GM12878 (cell line): ENCODE measurements at regions not wholly inside any gene's neighbourhood (a gene's known extent, or its start where the extent isn't known, plus 50 kb on each side); places are given as distances from the start of the nearest gene placed in this dataset.

Experiments used
- ATAC-seq: fragments of 200-7000 bp; cut with Tn5 transposase; 3 replicates; pipeline ENCODE4 v1.9.1; 2020; ENCODE audit warnings: mild to moderate bottlenecking, moderate library complexity
- BruUV-seq: library from RNA; stranded (reverse); fragments of 400-500 nt; replicated peaks from 2 replicates; lab custom pipeline; 2021; lab: Mats Ljungman, UMichigan
- CTCF ChIA-PET: fragments of 300-600 bp; sonication (Branson Sonifier 250); formaldehyde crosslinking; extraction: SDS; loops from one replicate; lab custom pipeline; 2021; ENCODE audit warnings: inconsistent platforms; lab: Yijun Ruan, JAX
- POLR2A ChIA-PET: fragments of 350-600 bp; formaldehyde crosslinking; extraction: SDS; loops from one replicate; lab custom pipeline; 2021; ENCODE audit warnings: inconsistent platforms; lab: Charles Lee
- RAD21 ChIA-PET: fragments of 300-600 bp; sonication (Branson Sonifier 250); formaldehyde crosslinking; loops from one replicate; lab custom pipeline; 2023; ENCODE audit warnings: antibody characterized with exemption; ENCODE audit not compliant: unreplicated experiment; lab: Charles Lee
- SMC1A ChIA-PET: fragments of 300-600 bp; sonication (Branson Sonifier 250); formaldehyde crosslinking; loops from one replicate; lab custom pipeline; 2023; ENCODE audit not compliant: unreplicated experiment, uncharacterized antibody; lab: Charles Lee
- DNase-seq: peaks from one replicate; pipeline ENCODE4 v3.0.0-alpha.2; 2011; ENCODE audit warnings: low read depth, low spot score
- FAIRE-seq: peaks from 3 replicates; lab custom pipeline; 2011; peaks lifted over from hg19 to GRCh38; lab: Jason Lieb, UNC
- H2AFZ ChIP-seq: 2 replicates; pipeline ENCODE4 v1.6.0; 2011; ENCODE audit warnings: low read depth, low read length, control low read depth; ENCODE audit not compliant: control insufficient read depth
- H3K27ac ChIP-seq: 2 replicates; pipeline ENCODE4 v1.5.1; 2011; ENCODE audit warnings: control low read depth; ENCODE audit not compliant: control insufficient read depth, insufficient read depth
- H3K27me3 ChIP-seq, 2 experiments: replicated peaks in 1 of 2; 2 replicates each; pipeline versions ENCODE4 v1.6.0 to v1.6.1; 2011; ENCODE audit warnings: low read length in 1 of 2; ENCODE audit not compliant: control insufficient read depth in 2 of 2, insufficient read depth in 2 of 2
- H3K36me3 ChIP-seq, 2 experiments: 2 replicates each; pipeline ENCODE4 v1.5.1; 2011; ENCODE audit warnings: low read length in 1 of 2; ENCODE audit not compliant: control insufficient read depth in 2 of 2, insufficient read depth in 2 of 2
- H3K4me1 ChIP-seq: 2 replicates; pipeline ENCODE4 v1.6.1; 2011; ENCODE audit warnings: mild to moderate bottlenecking, low read length, moderate library complexity, mixed read lengths; ENCODE audit not compliant: control insufficient read depth, insufficient read depth
- H3K4me2 ChIP-seq: 2 replicates; pipeline ENCODE4 v1.6.0; 2011; ENCODE audit warnings: control low read depth; ENCODE audit not compliant: control insufficient read depth, insufficient read depth
- H3K4me3 ChIP-seq: fragments of 200-600 bp; sonication (generic); 2 replicates; pipeline ENCODE4 v1.5.1; 2016
- H3K79me2 ChIP-seq: 2 replicates; pipeline ENCODE4 v1.6.0; 2011; ENCODE audit warnings: low read length; ENCODE audit not compliant: control insufficient read depth, insufficient read depth
- H3K9ac ChIP-seq: 2 replicates; pipeline ENCODE4 v1.8.0; 2011; ENCODE audit warnings: low read length, control low read depth, mixed read lengths; ENCODE audit not compliant: control insufficient read depth, insufficient read depth
- H3K9me3 ChIP-seq: replicated peaks from 3 replicates; pipeline ENCODE4 v1.5.1; 2011; ENCODE audit warnings: mild to moderate bottlenecking, low read length; ENCODE audit not compliant: control insufficient read depth, insufficient read depth
- H4K20me1 ChIP-seq: 2 replicates; pipeline ENCODE4 v1.6.0; 2011; ENCODE audit not compliant: control insufficient read depth, insufficient read depth
- BCL3 ChIP-seq: IDR thresholded peaks from 2 replicates; pipeline ENCODE4 v1.6.1; 2011; ENCODE audit warnings: borderline replicate concordance, low read depth, mild to moderate bottlenecking, moderate library complexity, low read length; ENCODE audit not compliant: insufficient read depth, poor library complexity, severe bottlenecking
- CHD2 ChIP-seq: IDR thresholded peaks from 2 replicates; pipeline ENCODE4 v1.6.1; 2011; ENCODE audit warnings: low read depth, low read length, improper control_type of control experiment, borderline replicate concordance
- EGR1 ChIP-seq, 2 experiments: IDR thresholded peaks; 1 replicate in 1 of 2; 2 replicates in 1 of 2; pipeline ENCODE4 v1.6.1; 2011 to 2012; ENCODE audit warnings: low read depth in 2 of 2, low read length in 2 of 2, borderline replicate concordance in 1 of 2, mild to moderate bottlenecking in 1 of 2, moderate library complexity in 1 of 2
- FOXK2 ChIP-seq: fragments of 450-650 bp; IDR thresholded peaks from 2 replicates; pipeline ENCODE4 v1.6.1; 2017; ENCODE audit warnings: mild to moderate bottlenecking, moderate library complexity
- HCFC1 ChIP-seq: fragments of 150-350 bp; IDR thresholded peaks from 2 replicates; pipeline ENCODE4 v1.6.1; 2014; ENCODE audit warnings: low read length
- HDGF ChIP-seq: fragments of 450-650 bp; IDR thresholded peaks from 2 replicates; pipeline ENCODE4 v1.6.1; 2016; ENCODE audit warnings: antibody characterized with exemption
- JUNB ChIP-seq: IDR thresholded peaks from 2 replicates; pipeline ENCODE4 v1.6.1; 2016; ENCODE audit warnings: antibody characterized with exemption, mild to moderate bottlenecking
- JUND ChIP-seq: IDR thresholded peaks from 2 replicates; pipeline ENCODE4 v1.6.1; 2012; ENCODE audit warnings: low read depth, mild to moderate bottlenecking, low read length, improper control_type of control experiment, moderate library complexity
- LARP7 ChIP-seq: fragments of 450-650 bp; IDR thresholded peaks from 2 replicates; pipeline ENCODE4 v1.6.1; 2017; ENCODE audit warnings: mild to moderate bottlenecking
- NBN ChIP-seq: fragments of 450-650 bp; IDR thresholded peaks from 2 replicates; pipeline ENCODE4 v1.6.1; 2016
- POLR2AphosphoS5 ChIP-seq: IDR thresholded peaks from 2 replicates; pipeline ENCODE4 v1.6.1; 2011; ENCODE audit warnings: mild to moderate bottlenecking, low read length, inconsistent platforms
- SPI1 ChIP-seq: IDR thresholded peaks from 2 replicates; pipeline ENCODE4 v1.6.1; 2011; ENCODE audit warnings: low read depth, mild to moderate bottlenecking, low read length, moderate library complexity, borderline replicate concordance; ENCODE audit not compliant: insufficient read depth
- TCF3 ChIP-seq: IDR thresholded peaks from 2 replicates; pipeline ENCODE4 v1.6.1; 2012; ENCODE audit warnings: low read depth, mild to moderate bottlenecking, low read length, borderline replicate concordance; ENCODE audit not compliant: insufficient read depth
- TCF7 ChIP-seq: IDR thresholded peaks from 2 replicates; pipeline ENCODE4 v1.6.1; 2014; ENCODE audit warnings: antibody characterized with exemption, borderline replicate concordance
- YY1 ChIP-seq: IDR thresholded peaks from 2 replicates; pipeline ENCODE4 v1.6.1; 2011; ENCODE audit warnings: low read depth, mild to moderate bottlenecking, low read length
- ZBTB33 ChIP-seq: fragments of 450-650 bp; IDR thresholded peaks from 2 replicates; pipeline ENCODE4 v1.6.1; 2017; ENCODE audit warnings: mild to moderate bottlenecking
- WGBS: methylation state at CpG from one replicate; pipeline ENCODE4 v1.1.6; 2016; ENCODE audit warnings: low lambda C conversion rate; ENCODE audit not compliant: insufficient replicate concordance, insufficient coverage; ENCODE audit errors: missing lambda C conversion rate; 5-methylcytosine and 5-hydroxymethylcytosine counted together
- in situ Hi-C: fragments of 300-500 bp; cut with MboI; formaldehyde crosslinking; loops from 9 replicates; pipeline ENCODE4 v1.14.3; 2018; ENCODE audit warnings: mixed read lengths
- intact Hi-C: fragments of 100-400 bp; cut with micrococcal nuclease; formaldehyde crosslinking; loops from one replicate; pipeline ENCODE4 v1.14.2; 2022; ENCODE audit not compliant: unreplicated experiment
- TF ChIP-seq, protein P1 (sequence below): IDR thresholded peaks from 2 replicates; pipeline ENCODE4 v1.6.1; 2012; ENCODE audit warnings: low read depth, low read length, improper control_type of control experiment

DNA sequence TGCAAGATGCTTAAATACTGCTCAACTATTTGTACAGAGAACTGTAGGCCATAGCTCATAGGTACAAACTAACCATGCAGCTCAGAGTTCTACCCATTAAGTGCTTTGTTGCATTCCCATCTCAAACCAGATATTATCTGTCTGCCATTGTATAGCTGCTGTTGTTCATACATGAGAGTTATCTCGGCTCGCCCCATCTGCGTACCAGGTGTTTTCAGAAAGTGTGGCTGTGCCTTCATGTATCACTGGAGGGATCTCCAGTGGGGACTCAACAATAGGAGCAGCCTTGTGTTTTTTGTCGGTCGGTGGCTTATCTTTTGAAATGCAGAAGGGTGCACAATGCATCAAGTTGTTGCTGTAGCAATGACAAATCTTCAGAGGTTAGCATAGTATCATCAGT is 678.3 kb downstream of the RERGL start:
- DNase-seq: no peak
- Histone ChIP-seq H3K36me3 (no peaks in the 10 kb centered on the region), H3K4me3 (no peak overlapping the region), H2AFZ (no peak overlapping the region), H4K20me1 (no peaks in the 10 kb centered on the region), H3K4me2 (no peak overlapping the region), H3K79me2 (no peaks in the 10 kb centered on the region), H3K9ac (no peak overlapping the region), H3K4me1 (no peaks in the 10 kb centered on the region), H3K27me3 (no peaks in the 10 kb centered on the region), H3K27ac (no peak overlapping the region), H3K9me3 (no peaks in the 10 kb centered on the region)
- no peak for FAIRE-seq
- POLR2A ChIA-PET: no interaction called here
- no TSS peak for BruUV-seq
- intact Hi-C loops: no loop called here
- CTCF ChIA-PET: no interaction called here
- RAD21 ChIA-PET: no interaction called here
- TF ChIP-seq TCF7 (no peak), JUNB (no peak), POLR2AphosphoS5 (no peak), EGR1 (IDR thresholded peaks at IDR 0.05; ENCODE audit: borderline replicate concordance in 1 of 2, low read depth in 2 of 2, low read length in 2 of 2) (no peak)
- ATAC-seq: no peak
- in situ Hi-C loops: no loop called here
- SMC1A ChIA-PET: no interaction called here
- 66% methylated on average over 5 of the region's 5 CpGs for WGBS

DNA sequence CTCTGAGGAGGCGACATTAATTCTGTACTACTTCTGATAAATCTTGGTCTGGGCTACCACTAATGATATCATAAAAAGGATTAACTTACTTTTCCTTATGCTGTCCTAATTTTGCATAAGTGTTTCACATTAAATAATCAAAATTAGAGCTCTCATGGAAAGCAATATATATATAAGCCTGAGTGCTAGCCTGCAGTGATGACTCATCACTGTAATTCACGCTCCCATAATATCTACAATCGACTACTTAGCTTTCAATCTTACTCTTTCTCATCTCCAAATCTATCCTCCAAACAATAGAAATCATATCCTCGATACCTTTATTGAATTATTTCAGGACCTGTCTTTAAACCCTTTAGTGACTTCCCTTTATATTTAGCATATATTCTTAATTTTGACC is 701.3 kb downstream of the RERGL start:
- H3K9me3 ChIP-seq: no peaks in the 10 kb centered on the region
- SMC1A ChIA-PET: no interaction called here
- TF ChIP-seq, protein P1, sequence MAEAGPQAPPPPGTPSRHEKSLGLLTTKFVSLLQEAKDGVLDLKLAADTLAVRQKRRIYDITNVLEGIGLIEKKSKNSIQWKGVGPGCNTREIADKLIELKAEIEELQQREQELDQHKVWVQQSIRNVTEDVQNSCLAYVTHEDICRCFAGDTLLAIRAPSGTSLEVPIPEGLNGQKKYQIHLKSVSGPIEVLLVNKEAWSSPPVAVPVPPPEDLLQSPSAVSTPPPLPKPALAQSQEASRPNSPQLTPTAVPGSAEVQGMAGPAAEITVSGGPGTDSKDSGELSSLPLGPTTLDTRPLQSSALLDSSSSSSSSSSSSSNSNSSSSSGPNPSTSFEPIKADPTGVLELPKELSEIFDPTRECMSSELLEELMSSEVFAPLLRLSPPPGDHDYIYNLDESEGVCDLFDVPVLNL: no peak
- no peak for TF ChIP-seq JUND
- TF ChIP-seq TCF3: no peak
- TF ChIP-seq HCFC1: no peak
- TF ChIP-seq FOXK2: no peak
- TF ChIP-seq HDGF: no peak
- TF ChIP-seq ZBTB33: no peak
- no peak for TF ChIP-seq CHD2
- no peak for TF ChIP-seq LARP7
- no peak for TF ChIP-seq YY1
- no peak for TF ChIP-seq NBN
- TF ChIP-seq BCL3: no peak
- no peak for TF ChIP-seq SPI1

More for the DNA sequence above, 701.3 kb downstream of the RERGL start:
- BruUV-seq: no TSS peak
- intact Hi-C loops: no loop called here
- WGBS: 9% methylated on average over 4 of the region's 4 CpGs
- in situ Hi-C loops: no loop called here
- Histone ChIP-seq H3K4me1 (no peaks in the 10 kb centered on the region), H2AFZ (no peak overlapping the region), H3K9ac (no peak overlapping the region), H3K36me3 (no peaks in the 10 kb centered on the region), H4K20me1 (no peaks in the 10 kb centered on the region), H3K27me3 (no peaks in the 10 kb centered on the region), H3K79me2 (no peaks in the 10 kb centered on the region), H3K4me2 (no peak overlapping the region), H3K27ac (no peak overlapping the region), H3K4me3 (no peak overlapping the region)
- ChIA-PET POLR2A (no interaction called here), CTCF (no interaction called here), RAD21 (no interaction called here)
- ATAC-seq (no peak), DNase-seq (no peak), FAIRE-seq (no peak)
